ENCODE measurements at regions not wholly inside any gene's neighbourhood (a gene's known extent, or its start where the extent isn't known, plus 50 kb on each side); places are given as distances from the start of the nearest gene placed in this dataset.

DNA sequence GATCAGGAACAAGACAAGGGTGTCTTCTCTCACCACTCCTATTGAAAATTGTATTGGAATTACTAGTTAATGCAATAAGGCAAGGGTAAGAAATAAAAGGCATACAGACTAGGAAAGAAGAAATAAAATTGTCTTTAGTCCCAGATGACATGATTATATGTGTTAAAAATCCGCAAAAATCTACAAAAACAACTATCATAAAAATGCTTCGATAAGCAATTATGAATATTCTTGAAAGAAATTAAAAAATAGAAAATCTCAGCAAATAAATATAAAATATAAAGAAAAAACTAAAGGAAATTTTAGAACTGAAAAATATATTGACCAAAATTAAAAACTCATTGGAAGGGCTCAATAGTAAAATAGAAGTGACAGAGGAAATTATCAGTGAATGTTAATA is 243.3 kb downstream of the ZNF674 start:
- no peak overlapping the region for H3K27ac ChIP-seq

GRCh38 chrX:46298821-46299220 is 246.4 kb downstream of the ZNF674 start:
- no peak overlapping the region for H3K27ac ChIP-seq
- TF ChIP-seq ZFX (IDR thresholded peaks at IDR 0.05; ENCODE audit: borderline replicate concordance) (no peak), CTCF (IDR thresholded peaks at IDR 0.05) (no peak)

More for the DNA sequence above, 243.3 kb downstream of the ZNF674 start:
- TF ChIP-seq ZFX (IDR thresholded peaks at IDR 0.05; ENCODE audit: borderline replicate concordance) (no peak), CTCF (IDR thresholded peaks at IDR 0.05) (no peak)

- TF ChIP-seq ZFX (IDR thresholded peaks at IDR 0.05; ENCODE audit: borderline replicate concordance) (no peak), CTCF (IDR thresholded peaks at IDR 0.05) (no peak)
- no peak overlapping the region for H3K27ac ChIP-seq
Measured at GRCh38 chrX:46295963-46296362, 249.3 kb downstream of the ZNF674 start.

DNA sequence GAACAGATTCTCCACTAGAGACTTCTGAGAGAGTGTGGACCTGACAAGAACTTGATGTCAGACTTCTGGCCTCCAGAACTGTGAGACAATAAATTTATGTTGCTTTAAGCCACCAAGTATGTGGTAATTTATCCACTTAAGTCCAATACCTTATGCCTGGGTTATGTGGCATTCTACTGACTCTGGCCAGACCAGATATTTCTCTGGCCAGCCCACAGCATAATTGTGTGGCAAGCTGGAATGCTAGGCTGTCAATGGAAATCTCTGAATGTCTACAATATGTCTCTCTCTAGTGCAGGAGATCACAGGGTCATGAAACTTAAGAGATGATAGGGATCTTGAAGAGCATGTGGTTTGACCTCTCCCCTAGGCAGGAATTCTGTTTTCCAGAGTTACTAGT is 251.0 kb downstream of the ZNF674 start:
- TF ChIP-seq ZFX (IDR thresholded peaks at IDR 0.05; ENCODE audit: borderline replicate concordance) (no peak), CTCF (IDR thresholded peaks at IDR 0.05) (no peak)

DNA sequence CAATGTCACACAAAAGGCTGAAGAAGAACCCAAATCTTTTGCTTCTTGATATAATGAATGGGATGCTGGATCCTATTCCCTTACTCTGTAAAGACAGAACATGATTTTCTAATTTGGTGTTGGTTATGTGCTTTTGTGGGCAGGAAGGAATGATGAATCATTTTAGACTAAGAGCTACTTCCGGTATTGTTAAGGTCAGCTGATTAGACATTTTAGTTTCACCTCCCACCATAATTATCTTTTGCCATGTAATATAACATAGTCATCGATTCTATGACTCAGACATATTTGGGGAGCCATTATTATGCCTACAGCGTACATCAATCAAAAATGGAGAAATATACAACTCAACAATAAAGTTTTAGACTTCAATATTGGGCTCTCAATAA is 265.3 kb downstream of the ZNF674 start:
- no peak overlapping the region for H3K27ac ChIP-seq
- TF ChIP-seq ZFX (IDR thresholded peaks at IDR 0.05; ENCODE audit: borderline replicate concordance) (no peak), CTCF (IDR thresholded peaks at IDR 0.05) (no peak)

More for the DNA sequence above, 251.0 kb downstream of the ZNF674 start:
- H3K27ac ChIP-seq, result no peak overlapping the region

DNA sequence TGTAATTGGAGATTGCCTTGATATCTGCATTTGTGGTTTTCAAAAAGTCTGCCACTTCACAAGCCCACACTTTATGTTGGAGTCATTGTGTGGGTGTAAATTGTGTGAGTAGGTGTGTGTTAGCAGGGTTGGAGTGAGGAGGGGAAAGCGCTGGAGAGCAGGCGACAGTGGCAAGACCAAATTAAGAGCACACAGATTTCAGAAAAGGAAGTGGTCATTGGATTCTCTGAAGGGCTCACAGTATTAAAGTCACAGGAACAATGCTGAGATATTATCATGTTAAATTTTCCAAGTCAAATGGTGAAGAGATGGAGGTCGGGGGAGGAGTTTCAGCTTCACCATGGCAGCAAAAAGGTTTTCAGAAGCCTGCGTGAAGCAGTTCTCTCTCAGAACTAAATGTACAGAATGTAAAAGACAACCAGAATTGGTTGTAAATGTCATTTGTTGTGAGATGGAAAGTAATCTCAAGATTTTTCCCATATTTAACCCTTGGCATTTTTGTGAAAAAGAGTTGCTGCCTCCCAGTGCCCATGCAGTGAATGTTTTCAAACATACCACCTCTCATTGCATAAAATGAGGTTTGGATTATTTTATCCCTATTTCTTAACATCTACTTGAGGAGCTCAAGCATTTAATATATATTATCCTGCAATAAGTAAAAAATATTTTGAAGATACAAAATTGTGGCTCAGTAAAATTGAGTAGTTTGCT is 265.9 kb downstream of the ZNF674 start:
- H3K27ac ChIP-seq, result no peak overlapping the region
- TF ChIP-seq CTCF (IDR thresholded peaks at IDR 0.05) (no peak), ZFX (IDR thresholded peaks at IDR 0.05; ENCODE audit: borderline replicate concordance) (no peak)

GRCh38 chrX:46278572-46278971 is 266.6 kb downstream of the ZNF674 start:
- TF ChIP-seq ZFX (IDR thresholded peaks at IDR 0.05; ENCODE audit: borderline replicate concordance) (no peak), CTCF (IDR thresholded peaks at IDR 0.05) (no peak)
- H3K27ac ChIP-seq, result no peak overlapping the region
